ENCODE measurements at regions not wholly inside any gene's neighbourhood (a gene's known extent, or its start where the extent isn't known, plus 50 kb on each side); places are given as distances from the start of the nearest gene placed in this dataset.

DNA sequence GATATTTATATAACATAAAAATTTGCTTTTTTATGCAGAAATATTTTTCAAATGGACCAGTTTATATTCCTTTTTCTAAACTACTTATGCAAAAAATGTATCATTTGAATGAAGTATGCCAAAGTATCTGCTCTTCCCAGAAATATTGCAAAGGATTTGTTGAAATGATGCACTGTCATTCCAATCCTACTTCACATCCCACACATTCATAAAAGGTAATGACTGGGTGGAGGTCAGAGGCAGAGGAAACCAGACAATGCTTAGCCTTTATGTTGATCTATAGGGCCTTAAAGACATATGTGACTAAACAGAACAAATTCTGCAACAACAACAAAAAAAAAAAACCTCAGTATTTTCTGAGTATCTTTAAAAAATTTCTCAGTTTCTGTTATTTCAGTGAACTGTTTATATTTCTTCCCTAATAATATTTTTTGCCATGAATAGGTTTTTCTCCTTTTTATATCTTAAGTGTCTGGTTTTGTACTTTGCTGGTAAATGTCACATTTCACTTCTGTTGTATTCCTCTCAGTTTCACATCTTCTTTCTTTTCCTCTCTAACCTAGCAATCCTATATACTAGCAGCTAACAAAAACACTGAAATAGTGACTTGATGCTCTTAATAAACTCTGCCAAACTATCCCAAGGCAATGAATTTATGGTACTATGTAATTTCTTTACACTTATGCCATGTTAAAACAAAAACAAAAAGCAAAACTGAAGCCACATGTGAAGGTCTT is 374.1 kb downstream of the BCKDHB start:
- H3K9me3 ChIP-seq (ENCODE audit: control insufficient read depth in 1 of 2, insufficient read depth in 1 of 2, low read depth in 1 of 2, low read length in 2 of 2) = no peaks in the 10 kb centered on the region
- no peaks in the 10 kb centered on the region for H3K27me3 ChIP-seq (ENCODE audit: insufficient read depth, low read length)
- no peaks in the 10 kb centered on the region for H3K79me2 ChIP-seq (ENCODE audit: insufficient read depth, low read length)
- no peaks in the 10 kb centered on the region for H3K36me3 ChIP-seq (ENCODE audit: control insufficient read depth in 1 of 2, insufficient read depth in 2 of 2, low read length in 2 of 2)
- no peak for ATAC-seq
- no peak overlapping the region for H2AFZ ChIP-seq (ENCODE audit: low read depth, low read length, poor library complexity, severe bottlenecking)
- no peaks in the 10 kb centered on the region for H4K20me1 ChIP-seq (ENCODE audit: insufficient read depth)
- RAD21 ChIA-PET (ENCODE audit: low non-redundant PET in 1 of 2, low total read pairs in 2 of 2, uncharacterized antibody in 2 of 2, unreplicated experiment in 2 of 2) = no interaction called here
- H3K9ac ChIP-seq (ENCODE audit: low read length) = no peak overlapping the region
- no peak overlapping the region for H3K4me3 ChIP-seq (replicated peaks in 1 of 2; ENCODE audit: low read depth in 1 of 2, low read length in 2 of 2)
- no peak for DNase-seq (ENCODE audit: low read depth, low spot score)
- H3K4me1 ChIP-seq (ENCODE audit: control insufficient read depth in 1 of 2, insufficient read depth in 2 of 2, low read length in 2 of 2) = no peaks in the 10 kb centered on the region
- POLR2A ChIA-PET = no interaction called here
- no peak overlapping the region for H3K4me2 ChIP-seq (ENCODE audit: low read length)
- no TSS peak for BruUV-seq (replicated peaks)
- H3K9me2 ChIP-seq (ENCODE audit: insufficient read depth) = no peaks in the 10 kb centered on the region
- no peak for TF ChIP-seq EGR1 (IDR thresholded peaks at IDR 0.05; ENCODE audit: low read depth)
- no peak for TF ChIP-seq ZNF274 (IDR thresholded peaks at IDR 0.05; ENCODE audit: low read depth, low read length)
- no peak for TF ChIP-seq YY1 (IDR thresholded peaks at IDR 0.05; ENCODE audit: extremely low read depth, insufficient replicate concordance, low read depth, low read length)
- TF ChIP-seq, protein P1, sequence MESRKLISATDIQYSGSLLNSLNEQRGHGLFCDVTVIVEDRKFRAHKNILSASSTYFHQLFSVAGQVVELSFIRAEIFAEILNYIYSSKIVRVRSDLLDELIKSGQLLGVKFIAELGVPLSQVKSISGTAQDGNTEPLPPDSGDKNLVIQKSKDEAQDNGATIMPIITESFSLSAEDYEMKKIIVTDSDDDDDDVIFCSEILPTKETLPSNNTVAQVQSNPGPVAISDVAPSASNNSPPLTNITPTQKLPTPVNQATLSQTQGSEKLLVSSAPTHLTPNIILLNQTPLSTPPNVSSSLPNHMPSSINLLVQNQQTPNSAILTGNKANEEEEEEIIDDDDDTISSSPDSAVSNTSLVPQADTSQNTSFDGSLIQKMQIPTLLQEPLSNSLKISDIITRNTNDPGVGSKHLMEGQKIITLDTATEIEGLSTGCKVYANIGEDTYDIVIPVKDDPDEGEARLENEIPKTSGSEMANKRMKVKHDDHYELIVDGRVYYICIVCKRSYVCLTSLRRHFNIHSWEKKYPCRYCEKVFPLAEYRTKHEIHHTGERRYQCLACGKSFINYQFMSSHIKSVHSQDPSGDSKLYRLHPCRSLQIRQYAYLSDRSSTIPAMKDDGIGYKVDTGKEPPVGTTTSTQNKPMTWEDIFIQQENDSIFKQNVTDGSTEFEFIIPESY (IDR thresholded peaks at IDR 0.05; ENCODE audit: extremely low read depth, insufficient replicate concordance, low read length) = no peak
- no peak for TF ChIP-seq CEBPB (IDR thresholded peaks at IDR 0.05; ENCODE audit: low read depth)
- TF ChIP-seq POLR2A (IDR thresholded peaks at IDR 0.05; ENCODE audit: borderline replicate concordance, extremely low read depth, insufficient read depth, insufficient read length) = no peak
- CTCF ChIA-PET = no interaction called here
- intact Hi-C loops (cut with micrococcal nuclease) = no loop called here
- H3K27ac ChIP-seq (ENCODE audit: low read depth, low read length) = no peak overlapping the region

GRCh38 chr6:80478030-80478429 is 371.6 kb downstream of the BCKDHB start:
- Histone ChIP-seq H3K9me2 (ENCODE audit: insufficient read depth) (no peaks in the 10 kb centered on the region), H3K27ac (ENCODE audit: low read depth, low read length) (no peak overlapping the region), H3K36me3 (ENCODE audit: control insufficient read depth in 1 of 2, insufficient read depth in 2 of 2, low read length in 2 of 2) (no peaks in the 10 kb centered on the region), H3K4me3 (replicated peaks in 1 of 2; ENCODE audit: low read depth in 1 of 2, low read length in 2 of 2) (no peak overlapping the region), H3K9me3 (ENCODE audit: control insufficient read depth in 1 of 2, insufficient read depth in 1 of 2, low read depth in 1 of 2, low read length in 2 of 2) (no peaks in the 10 kb centered on the region), H3K79me2 (ENCODE audit: insufficient read depth, low read length) (no peaks in the 10 kb centered on the region), H4K20me1 (ENCODE audit: insufficient read depth) (no peaks in the 10 kb centered on the region), H2AFZ (ENCODE audit: low read depth, low read length, poor library complexity, severe bottlenecking) (no peak overlapping the region), H3K9ac (ENCODE audit: low read length) (no peak overlapping the region), H3K4me1 (ENCODE audit: control insufficient read depth in 1 of 2, insufficient read depth in 2 of 2, low read length in 2 of 2) (no peaks in the 10 kb centered on the region), H3K4me2 (ENCODE audit: low read length) (no peak overlapping the region), H3K27me3 (ENCODE audit: insufficient read depth, low read length) (no peaks in the 10 kb centered on the region)
- BruUV-seq (replicated peaks) = no TSS peak
- DNase-seq (ENCODE audit: low read depth, low spot score) (no peak), ATAC-seq (no peak)
- ChIA-PET RAD21 (ENCODE audit: low non-redundant PET in 1 of 2, low total read pairs in 2 of 2, uncharacterized antibody in 2 of 2, unreplicated experiment in 2 of 2) (no interaction called here), CTCF (no interaction called here), POLR2A (no interaction called here)
- intact Hi-C loops (cut with micrococcal nuclease) = no loop called here
- TF ChIP-seq JUND (IDR thresholded peaks at IDR 0.05) (no peak), POLR2A (IDR thresholded peaks at IDR 0.05; ENCODE audit: borderline replicate concordance, extremely low read depth, insufficient read depth, insufficient read length) (no peak), ELF1 (IDR thresholded peaks at IDR 0.05; ENCODE audit: borderline replicate concordance, low read depth) (no peak), MAX (IDR thresholded peaks at IDR 0.05) (no peak), FOSL1 (IDR thresholded peaks at IDR 0.05; ENCODE audit: low read depth) (no peak), YY1 (IDR thresholded peaks at IDR 0.05; ENCODE audit: extremely low read depth, insufficient replicate concordance, low read depth, low read length) (no peak)
- TF ChIP-seq, protein P2, sequence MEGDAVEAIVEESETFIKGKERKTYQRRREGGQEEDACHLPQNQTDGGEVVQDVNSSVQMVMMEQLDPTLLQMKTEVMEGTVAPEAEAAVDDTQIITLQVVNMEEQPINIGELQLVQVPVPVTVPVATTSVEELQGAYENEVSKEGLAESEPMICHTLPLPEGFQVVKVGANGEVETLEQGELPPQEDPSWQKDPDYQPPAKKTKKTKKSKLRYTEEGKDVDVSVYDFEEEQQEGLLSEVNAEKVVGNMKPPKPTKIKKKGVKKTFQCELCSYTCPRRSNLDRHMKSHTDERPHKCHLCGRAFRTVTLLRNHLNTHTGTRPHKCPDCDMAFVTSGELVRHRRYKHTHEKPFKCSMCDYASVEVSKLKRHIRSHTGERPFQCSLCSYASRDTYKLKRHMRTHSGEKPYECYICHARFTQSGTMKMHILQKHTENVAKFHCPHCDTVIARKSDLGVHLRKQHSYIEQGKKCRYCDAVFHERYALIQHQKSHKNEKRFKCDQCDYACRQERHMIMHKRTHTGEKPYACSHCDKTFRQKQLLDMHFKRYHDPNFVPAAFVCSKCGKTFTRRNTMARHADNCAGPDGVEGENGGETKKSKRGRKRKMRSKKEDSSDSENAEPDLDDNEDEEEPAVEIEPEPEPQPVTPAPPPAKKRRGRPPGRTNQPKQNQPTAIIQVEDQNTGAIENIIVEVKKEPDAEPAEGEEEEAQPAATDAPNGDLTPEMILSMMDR (IDR thresholded peaks at IDR 0.05 in 2 of 3, conservative IDR thresholded peaks at IDR 0.05 in 1 of 3; ENCODE audit: borderline replicate concordance in 1 of 3, insufficient read depth in 1 of 3, low read depth in 2 of 3, low read length in 2 of 3) = no peak
- TF ChIP-seq, protein P1 (IDR thresholded peaks at IDR 0.05; ENCODE audit: extremely low read depth, insufficient replicate concordance, low read length) = no peak
